GM12801 (cell line): ENCODE measurements at regions not wholly inside any gene's neighbourhood (a gene's known extent, or its start where the extent isn't known, plus 50 kb on each side); places are given as distances from the start of the nearest gene placed in this dataset.

Experiments used
- TF ChIP-seq, protein P1 (sequence below): IDR thresholded peaks from one replicate; pipeline ENCODE4 v1.5.1; 2011; ENCODE audit warnings: control low read depth; ENCODE audit not compliant: insufficient read length; ENCODE audit errors: extremely low read depth

DNA sequence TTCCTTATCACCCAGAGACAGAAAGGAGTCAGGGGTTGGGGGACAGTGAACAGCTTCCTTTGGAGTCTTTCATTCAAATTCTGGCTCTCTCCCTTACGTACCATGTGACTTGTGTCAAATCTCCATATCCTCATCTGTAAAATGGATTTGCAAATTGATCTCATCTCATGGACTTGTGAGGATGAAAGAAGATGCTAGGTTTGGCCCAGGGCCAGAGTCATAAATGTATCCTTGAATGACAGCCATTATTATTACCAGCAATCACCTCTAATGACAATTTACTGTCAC lies 67.8 kb upstream of the POLG start:
- TF ChIP-seq, protein P1, sequence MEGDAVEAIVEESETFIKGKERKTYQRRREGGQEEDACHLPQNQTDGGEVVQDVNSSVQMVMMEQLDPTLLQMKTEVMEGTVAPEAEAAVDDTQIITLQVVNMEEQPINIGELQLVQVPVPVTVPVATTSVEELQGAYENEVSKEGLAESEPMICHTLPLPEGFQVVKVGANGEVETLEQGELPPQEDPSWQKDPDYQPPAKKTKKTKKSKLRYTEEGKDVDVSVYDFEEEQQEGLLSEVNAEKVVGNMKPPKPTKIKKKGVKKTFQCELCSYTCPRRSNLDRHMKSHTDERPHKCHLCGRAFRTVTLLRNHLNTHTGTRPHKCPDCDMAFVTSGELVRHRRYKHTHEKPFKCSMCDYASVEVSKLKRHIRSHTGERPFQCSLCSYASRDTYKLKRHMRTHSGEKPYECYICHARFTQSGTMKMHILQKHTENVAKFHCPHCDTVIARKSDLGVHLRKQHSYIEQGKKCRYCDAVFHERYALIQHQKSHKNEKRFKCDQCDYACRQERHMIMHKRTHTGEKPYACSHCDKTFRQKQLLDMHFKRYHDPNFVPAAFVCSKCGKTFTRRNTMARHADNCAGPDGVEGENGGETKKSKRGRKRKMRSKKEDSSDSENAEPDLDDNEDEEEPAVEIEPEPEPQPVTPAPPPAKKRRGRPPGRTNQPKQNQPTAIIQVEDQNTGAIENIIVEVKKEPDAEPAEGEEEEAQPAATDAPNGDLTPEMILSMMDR, result no peak

DNA sequence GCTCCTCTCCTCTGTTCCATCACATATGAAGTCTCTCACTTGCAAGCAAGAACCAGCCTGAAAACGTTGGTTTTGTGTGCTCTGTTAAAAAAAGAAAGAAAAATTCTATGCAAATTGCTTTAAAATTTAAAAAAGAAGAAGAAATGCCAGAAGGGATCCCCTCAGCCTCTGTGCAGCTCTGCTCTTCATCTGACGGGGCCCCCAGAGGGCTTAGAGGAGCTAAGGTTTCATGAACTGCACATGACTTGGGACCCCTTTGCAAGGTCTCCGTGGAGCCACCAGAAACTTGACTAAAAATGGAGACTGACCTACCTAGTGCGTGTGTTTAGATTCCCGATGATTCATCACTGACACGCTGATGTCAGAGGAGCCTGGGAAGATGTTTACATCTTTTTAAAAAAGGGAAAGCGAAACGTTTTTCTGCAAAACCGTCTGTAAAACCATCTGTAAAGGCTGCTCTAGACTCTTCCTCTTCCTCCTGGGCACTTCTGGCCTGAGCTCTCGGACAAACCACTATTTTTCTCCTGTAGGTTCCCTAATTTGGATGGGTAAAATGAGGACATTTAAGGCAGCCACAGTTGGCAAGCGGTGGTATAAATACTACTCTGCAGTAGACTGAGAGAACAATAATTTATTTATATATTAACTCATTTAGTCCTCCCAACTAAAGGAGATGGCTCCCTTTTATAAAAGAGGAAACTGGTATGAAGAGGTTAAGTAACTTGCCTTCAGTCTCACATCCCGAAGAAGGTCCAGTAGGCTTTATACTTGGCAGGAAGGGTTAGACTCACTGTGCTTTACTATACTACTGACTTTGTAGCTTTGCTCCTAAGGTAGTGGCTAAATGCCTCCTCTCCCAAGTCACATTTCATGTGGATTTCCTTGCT lies 67.2 kb upstream of the POLG start:
- TF ChIP-seq, protein P1, result no peak

DNA sequence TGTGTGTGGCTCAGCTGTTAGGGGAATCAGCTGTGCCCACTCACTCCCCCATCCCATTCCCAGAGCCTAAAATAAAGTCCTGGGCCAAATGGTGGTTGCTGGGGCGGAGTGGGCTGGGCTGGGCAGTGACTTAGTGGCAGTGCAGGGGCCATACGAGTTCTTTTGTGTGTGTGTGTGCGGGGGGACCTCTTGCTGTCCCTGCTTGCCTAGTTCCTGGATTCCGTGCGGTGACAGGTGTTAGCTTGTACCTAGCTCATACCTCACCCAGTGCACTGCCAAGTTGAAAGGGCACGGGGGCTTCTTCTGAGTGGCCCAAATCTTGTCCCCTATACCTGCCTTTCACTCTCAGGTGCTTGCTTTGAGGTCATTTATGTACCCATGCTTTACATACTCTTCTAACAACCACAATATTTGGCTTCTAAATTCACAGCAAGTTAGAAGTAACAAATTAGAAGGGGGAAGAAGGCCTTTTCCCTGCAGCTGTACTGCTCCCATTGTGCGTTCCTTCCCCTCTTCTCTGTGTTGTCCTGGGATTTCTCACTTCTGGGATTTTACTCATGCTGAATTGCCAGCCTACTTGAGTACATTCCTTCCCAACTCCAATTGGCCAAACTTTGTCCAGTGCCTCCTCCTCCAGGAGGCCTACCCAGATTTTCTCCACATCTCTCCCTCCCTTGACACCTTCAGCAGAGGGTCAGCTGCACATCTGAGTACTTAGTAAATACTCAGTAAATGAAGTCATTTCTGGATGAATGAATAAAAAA lies 66.3 kb upstream of the POLG start:
- TF ChIP-seq, protein P1, result no peak

DNA sequence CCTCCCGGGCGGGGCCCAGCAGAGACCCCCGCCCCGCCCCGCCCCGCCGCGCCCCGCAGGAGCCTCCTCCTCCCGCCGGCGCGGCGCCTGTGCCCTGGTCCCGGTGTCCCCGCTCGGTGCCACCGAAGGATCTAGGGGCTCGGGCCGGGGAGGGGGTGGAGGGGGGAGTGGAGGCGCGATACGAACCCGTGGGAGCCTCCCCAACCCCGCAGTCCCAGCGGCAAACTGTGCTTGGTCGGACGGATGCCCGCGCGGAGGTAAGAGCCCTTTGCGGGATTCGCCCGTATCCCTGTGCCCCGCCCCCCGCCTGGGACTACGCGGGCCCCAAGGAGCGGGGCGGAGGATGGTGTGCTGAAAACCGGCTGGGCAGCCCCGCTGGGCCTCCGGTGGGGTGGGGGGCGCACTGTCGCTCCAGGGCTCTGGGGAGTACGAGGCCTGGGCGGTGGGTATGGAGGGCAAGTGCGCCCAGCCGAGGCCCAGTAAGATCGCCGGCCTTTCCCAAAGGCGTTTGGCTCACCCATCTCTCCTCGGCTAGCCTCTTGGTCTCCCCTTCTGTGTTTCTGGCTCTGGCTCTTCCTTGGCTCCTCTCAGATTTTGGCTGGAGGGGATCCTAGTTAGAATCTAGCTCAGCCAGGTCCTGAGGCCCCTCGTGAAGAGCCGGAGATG lies 65.6 kb upstream of the POLG start:
- TF ChIP-seq, protein P1, result no peak

DNA sequence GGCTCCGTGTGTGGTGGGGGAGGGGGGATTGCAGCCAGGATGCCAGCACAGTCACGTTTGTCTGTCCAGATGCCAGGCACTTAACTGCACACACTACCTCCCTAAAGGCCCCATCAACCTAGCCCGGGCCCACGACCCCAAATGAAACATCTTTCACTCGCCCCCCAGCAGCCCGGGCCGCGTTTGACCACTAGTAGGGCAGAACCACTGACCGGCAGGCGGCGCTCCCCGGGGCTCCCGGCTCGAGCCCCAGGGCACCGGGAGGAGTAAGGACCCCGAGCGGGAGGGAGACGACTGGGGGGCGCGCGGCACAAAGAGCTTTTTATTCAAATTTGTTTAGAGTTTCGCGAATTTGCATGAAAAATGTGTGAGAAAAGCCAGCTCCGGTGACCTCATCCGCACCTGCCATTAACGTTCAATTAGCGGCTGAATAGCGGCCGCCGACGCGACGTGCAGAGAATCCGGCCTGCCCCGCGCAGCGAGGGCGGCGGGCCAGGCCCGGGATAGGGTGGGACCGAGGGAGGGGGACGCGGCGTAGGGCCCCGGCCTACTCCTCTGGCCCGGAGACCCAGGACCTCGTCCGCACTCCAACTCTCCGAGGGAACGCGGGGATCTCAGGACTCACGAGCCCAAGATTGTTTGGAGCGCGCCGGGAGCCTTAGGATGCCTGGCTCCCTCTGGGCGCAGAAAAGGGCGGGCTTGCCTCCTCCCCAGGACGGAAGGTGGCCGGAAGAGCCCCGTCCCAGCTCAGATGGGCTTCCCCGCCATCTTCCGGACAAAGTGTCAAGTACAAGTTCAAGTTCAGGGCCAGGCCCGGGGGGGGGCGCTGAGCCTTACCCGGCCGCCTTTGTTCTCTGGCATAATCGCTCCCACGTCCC lies 64.9 kb upstream of the POLG start:
- TF ChIP-seq, protein P1, result no peak

DNA sequence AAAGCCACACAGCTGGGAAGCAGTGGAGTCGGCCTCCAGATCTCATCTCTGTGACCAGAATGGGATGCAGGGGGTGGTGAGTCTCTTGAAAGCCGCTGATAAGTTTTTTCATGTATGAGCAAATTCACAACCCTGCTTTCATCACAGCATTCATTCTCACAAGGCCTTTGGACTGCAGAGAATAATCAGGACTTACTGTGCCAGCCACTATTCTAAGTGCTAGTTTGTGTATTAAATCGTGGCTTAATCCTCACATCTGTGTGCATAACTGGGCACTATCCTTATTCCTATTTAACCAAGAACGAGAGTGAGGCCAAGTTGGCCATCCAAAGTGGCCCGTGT lies 64.2 kb upstream of the POLG start:
- TF ChIP-seq, protein P1, result no peak

DNA sequence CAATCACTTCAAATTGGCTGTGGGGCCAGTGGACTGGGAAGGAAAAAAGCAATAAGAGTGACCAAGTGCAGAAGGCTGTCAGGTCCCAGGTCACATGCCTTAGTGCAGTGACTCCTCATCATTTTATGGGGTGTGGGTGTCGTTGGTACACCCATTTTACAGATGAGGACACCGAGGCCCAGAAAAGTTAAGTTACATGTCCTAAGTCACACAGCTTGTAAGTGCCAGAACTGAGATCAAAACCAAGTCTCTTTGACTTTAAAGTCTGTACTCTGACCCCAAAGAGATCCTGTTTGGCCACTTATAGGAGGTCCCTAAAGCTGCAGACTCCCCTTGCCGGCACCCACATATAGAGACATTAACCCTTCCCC lies 63.0 kb upstream of the POLG start:
- TF ChIP-seq, protein P1, result no peak
